K562 (cell line): ENCODE measurements at regions not wholly inside any gene's neighbourhood (a gene's known extent, or its start where the extent isn't known, plus 50 kb on each side); places are given as distances from the start of the nearest gene placed in this dataset.

ENCODE experiments used
- ATAC-seq: fragments of 200-7000 bp; cut with Tn5 transposase; 3 replicates; pipeline ENCODE4 v1.9.1; 2020; ENCODE audit warnings: moderate library complexity
- BruUV-seq: library from RNA; stranded (reverse); fragments of 400-500 nt; replicated peaks from 2 replicates; lab custom pipeline; 2021; lab: Mats Ljungman, UMichigan
- CTCF ChIA-PET: fragments of 300-600 bp; formaldehyde crosslinking; extraction: SDS; loops from one replicate; lab custom pipeline; 2021; ENCODE audit warnings: low intra/inter-chr PET ratio; lab: Yijun Ruan, JAX
- POLR2A ChIA-PET: fragments of 300-600, 350-650 bp; sonication (Branson Sonifier 250); formaldehyde crosslinking; extraction: SDS; loops from one replicate; lab custom pipeline; 2021; ENCODE audit warnings: antibody characterized with exemption, inconsistent platforms; lab: Yijun Ruan, JAX
- DNase-seq, 4 experiments: peaks; one replicate each; pipeline versions ENCODE4 v3.0.0 to v3.0.0-alpha.2; 2011 to 2018; ENCODE audit warnings: low spot score in 3 of 4, mixed read lengths in 3 of 4; ENCODE audit errors: extremely low read depth in 1 of 4
- FAIRE-seq: peaks from 2 replicates; lab custom pipeline; 2011; peaks lifted over from hg19 to GRCh38; lab: Jason Lieb, UNC
- H2AFZ ChIP-seq: 2 replicates; pipeline ENCODE4 v1.6.0; 2011; ENCODE audit warnings: low read depth, low read length, control low read depth, inconsistent platforms
- H3K27ac ChIP-seq: fragments of 200-600 bp; 3 replicates; pipeline ENCODE4 v1.8.0; 2011; ENCODE audit warnings: low read depth, mild to moderate bottlenecking, control low read depth, inconsistent platforms, low read length, moderate library complexity, mixed read lengths; ENCODE audit errors: extremely low read depth
- H3K27me3 ChIP-seq, 2 experiments: fragments of 300-600 bp in 1 of 2; 2 replicates in 1 of 2; 3 replicates in 1 of 2; pipeline versions ENCODE4 v1.6.0 to v1.8.0; 2011; ENCODE audit warnings: inconsistent platforms in 2 of 2, low read length in 2 of 2, mild to moderate bottlenecking in 1 of 2, mixed read lengths in 1 of 2, moderate library complexity in 1 of 2; ENCODE audit not compliant: control insufficient read depth in 2 of 2, insufficient read depth in 2 of 2
- H3K36me3 ChIP-seq: fragments of 300-600 bp; 3 replicates; pipeline ENCODE4 v1.8.0; 2011; ENCODE audit warnings: mild to moderate bottlenecking, low read length, inconsistent platforms; ENCODE audit not compliant: control insufficient read depth, insufficient read depth
- H3K4me1 ChIP-seq, 2 experiments: fragments of 200-600 bp in 1 of 2; replicated peaks in 1 of 2; 2 replicates in 1 of 2; 3 replicates in 1 of 2; pipeline versions ENCODE4 v1.5.1 to v1.8.0; 2011; ENCODE audit warnings: inconsistent platforms in 2 of 2, low read length in 2 of 2, mild to moderate bottlenecking in 1 of 2, mixed read lengths in 1 of 2, moderate library complexity in 1 of 2; ENCODE audit not compliant: control insufficient read depth in 2 of 2, insufficient read depth in 2 of 2
- H3K4me2 ChIP-seq: 2 replicates; pipeline ENCODE4 v1.6.1; 2011; ENCODE audit warnings: low read length, control low read depth, inconsistent platforms, mixed read lengths; ENCODE audit not compliant: insufficient read depth
- H3K4me3 ChIP-seq: fragments of 200-600 bp; sonication (generic), shearing (Covaris generic); 2 replicates; pipeline ENCODE4 v1.5.1; 2016; ENCODE audit warnings: control low read depth, inconsistent platforms
- H3K79me2 ChIP-seq: fragments of 200-600 bp; 3 replicates; pipeline ENCODE4 v1.8.0; 2011; ENCODE audit warnings: low read length, inconsistent platforms; ENCODE audit not compliant: control insufficient read depth, insufficient read depth
- H3K9ac ChIP-seq, 2 experiments: 2 replicates each; pipeline versions ENCODE4 v1.6.0 to v1.6.1; 2011; ENCODE audit warnings: low read depth in 2 of 2, low read length in 2 of 2, control low read depth in 1 of 2, inconsistent platforms in 1 of 2, mild to moderate bottlenecking in 1 of 2, mixed read lengths in 1 of 2; ENCODE audit not compliant: insufficient read depth in 1 of 2
- H3K9me1 ChIP-seq: one replicate; pipeline ENCODE4 v1.6.0; 2011; ENCODE audit warnings: inconsistent platforms, mild to moderate bottlenecking, low read length, moderate library complexity; ENCODE audit not compliant: control insufficient read depth, insufficient read depth
- H3K9me3 ChIP-seq: replicated peaks from 2 replicates; pipeline ENCODE4 v1.5.1; 2011; ENCODE audit warnings: low read depth, low read length, inconsistent platforms; ENCODE audit not compliant: control insufficient read depth, insufficient read depth
- H4K20me1 ChIP-seq: replicated peaks from 2 replicates; pipeline ENCODE4 v1.6.1; 2011; ENCODE audit warnings: low read length, inconsistent platforms, mixed read lengths; ENCODE audit not compliant: control insufficient read depth, insufficient read depth
- TCF7 ChIP-seq: sonication (generic); IDR thresholded peaks from 2 replicates; pipeline ENCODE4 v1.6.1; 2016; ENCODE audit warnings: antibody characterized with exemption, borderline replicate concordance
- WGBS: fragments of 100-300 bp; shearing (Covaris generic); methylation state at CpG from one replicate; pipeline ENCODE4 v1.1.6; 2016; ENCODE audit warnings: low coverage, mixed read lengths; ENCODE audit not compliant: insufficient coverage; ENCODE audit errors: missing lambda C conversion rate; 5-methylcytosine and 5-hydroxymethylcytosine counted together
- in situ Hi-C: fragments of 300-500 bp; cut with MboI; formaldehyde crosslinking; loops from 4 replicates; pipeline ENCODE4 v1.15.0; 2018; ENCODE audit warnings: inconsistent platforms, mixed read lengths
- intact Hi-C: fragments of 100-400 bp; cut with micrococcal nuclease; formaldehyde crosslinking; loops from 2 replicates; pipeline ENCODE4 v1.14.2; 2022

GRCh38 chr7:54968018-54968417, 50.8 kb upstream of the EGFR start:
- in situ Hi-C loops = no loop called here
- Histone ChIP-seq H3K9me1 (no peaks in the 10 kb centered on the region), H2AFZ (no peak overlapping the region), H3K36me3 (no peaks in the 10 kb centered on the region), H3K4me3 (no peak overlapping the region), H4K20me1 (no peaks in the 10 kb centered on the region), H3K4me2 (no peak overlapping the region), H3K27me3 (no peaks in the 10 kb centered on the region), H3K79me2 (no peaks in the 10 kb centered on the region), H3K9ac (no peak overlapping the region), H3K9me3 (no peaks in the 10 kb centered on the region), H3K4me1 (no peaks in the 10 kb centered on the region), H3K27ac (no peak overlapping the region)
- intact Hi-C loops = no loop called here
- WGBS = 0% methylated on average over 6 of the region's 6 CpGs
- ChIA-PET POLR2A (no interaction called here), CTCF (no interaction called here)
- no peak for DNase-seq
- no peak for TF ChIP-seq TCF7
- no peak for FAIRE-seq
- ATAC-seq = no peak
- BruUV-seq = no TSS peak
